PC-3 (cell line): ENCODE measurements at regions not wholly inside any gene's neighbourhood (a gene's known extent, or its start where the extent isn't known, plus 50 kb on each side); places are given as distances from the start of the nearest gene placed in this dataset.

Experiments used
- ATAC-seq: fragments of 200-7000 bp; cut with Tn5 transposase; 2 replicates; pipeline ENCODE4 v1.9.1; 2020; ENCODE audit warnings: mild to moderate bottlenecking, moderate library complexity
- BruUV-seq: library from RNA; stranded (reverse); fragments of 400-500 nt; replicated peaks from 2 replicates; lab custom pipeline; 2021; lab: Mats Ljungman, UMichigan
- CTCF ChIA-PET: fragments of 300-600 bp; sonication (Branson Sonifier 250); formaldehyde crosslinking; loops from one replicate; lab custom pipeline; 2022; ENCODE audit warnings: antibody characterized with exemption; lab: Charles Lee
- POLR2A ChIA-PET: fragments of 300-600 bp; sonication (Branson Sonifier 250); formaldehyde crosslinking; loops from one replicate; lab custom pipeline; 2022; ENCODE audit warnings: antibody characterized with exemption; ENCODE audit not compliant: unreplicated experiment; lab: Charles Lee
- DNase-seq: peaks from one replicate; pipeline ENCODE4 v3.0.0-alpha.2; 2015
- H2AFZ ChIP-seq: fragments of 300-600 bp; sonication (generic); 2 replicates; pipeline ENCODE4 v1.6.0; 2016; ENCODE audit warnings: antibody characterized with exemption, low read length
- H3F3A ChIP-seq: fragments of 300-600 bp; sonication (generic); one replicate; pipeline ENCODE4 v1.6.0; 2017; ENCODE audit warnings: antibody characterized with exemption, low read length, control low read depth, mild to moderate bottlenecking; ENCODE audit not compliant: unreplicated experiment
- H3K27ac ChIP-seq: fragments of 300-600 bp; sonication (generic); 2 replicates; pipeline ENCODE4 v1.5.1; 2016; ENCODE audit warnings: mild to moderate bottlenecking, low read length
- H3K27me3 ChIP-seq: fragments of 300-600 bp; sonication (generic); 2 replicates; pipeline ENCODE4 v1.6.1; 2016; ENCODE audit warnings: low read length, mixed read lengths
- H3K36me3 ChIP-seq: fragments of 300-600 bp; sonication (generic); 2 replicates; pipeline ENCODE4 v1.6.1; 2016; ENCODE audit warnings: low read depth, mixed run types, low read length, mixed read lengths
- H3K4me1 ChIP-seq: fragments of 300-600 bp; sonication (generic); 2 replicates; pipeline ENCODE4 v1.5.1; 2016; ENCODE audit warnings: low read length; ENCODE audit not compliant: insufficient read depth
- H3K4me2 ChIP-seq: fragments of 300-600 bp; sonication (generic); 2 replicates; pipeline ENCODE4 v1.6.0; 2016; ENCODE audit warnings: low read length
- H3K4me3 ChIP-seq: fragments of 300-600 bp; sonication (generic); 2 replicates; pipeline ENCODE4 v1.5.1; 2016; ENCODE audit warnings: mild to moderate bottlenecking, low read length, mixed read lengths
- H3K79me2 ChIP-seq: fragments of 300-600 bp; sonication (generic); 2 replicates; pipeline ENCODE4 v1.6.1; 2017; ENCODE audit warnings: low read length, mixed read lengths
- H3K9ac ChIP-seq: fragments of 300-600 bp; sonication (generic); 2 replicates; pipeline ENCODE4 v1.6.0; 2016; ENCODE audit warnings: mild to moderate bottlenecking, low read length
- H3K9me2 ChIP-seq: fragments of 300-600 bp; sonication (generic); replicated peaks from 2 replicates; pipeline ENCODE4 v1.6.1; 2016; ENCODE audit warnings: mixed run types, low read length, mixed read lengths
- H3K9me3 ChIP-seq: fragments of 300-600 bp; sonication (generic); 2 replicates; pipeline ENCODE4 v1.6.1; 2016; ENCODE audit warnings: low read length, mixed read lengths
- H4K20me1 ChIP-seq: fragments of 300-600 bp; sonication (generic); 2 replicates; pipeline ENCODE4 v1.6.1; 2016; ENCODE audit warnings: low read length, mixed read lengths
- CTCF ChIP-seq: fragments of 300-600 bp; sonication (generic); conservative IDR thresholded peaks from 2 replicates; pipeline ENCODE4 v1.5.1; 2017; ENCODE audit warnings: antibody characterized with exemption, low read depth, mild to moderate bottlenecking, low read length
- EZH2 ChIP-seq: fragments of 300-600 bp; sonication (generic); IDR thresholded peaks from one replicate; pipeline ENCODE4 v1.6.1; 2017; ENCODE audit warnings: antibody characterized with exemption, mild to moderate bottlenecking, low read length; ENCODE audit not compliant: unreplicated experiment
- EZH2phosphoT487 ChIP-seq: fragments of 300-600 bp; sonication (generic); IDR thresholded peaks from 2 replicates; pipeline ENCODE4 v1.6.1; 2018; ENCODE audit warnings: mild to moderate bottlenecking, antibody characterized with exemption, low read length, borderline replicate concordance
- intact Hi-C: fragments of 100-400 bp; cut with micrococcal nuclease; formaldehyde crosslinking; loops from 2 replicates; pipeline ENCODE4 v1.9.0; 2023

GRCh38 chr3:194869482-194870169 is 183.9 kb downstream of the FAM43A start:
- Histone ChIP-seq H3K27me3 (no peaks in the 10 kb centered on the region), H3K9ac (peak overlapping the region; percentile 87), H3K9me3 (no peaks in the 10 kb centered on the region), H3K4me3 (no peak overlapping the region), H3F3A (peaks cover 9% of the 10 kb centered on the region), H3K27ac (peak overlapping the region; percentile 96), H4K20me1 (no peaks in the 10 kb centered on the region), H3K36me3 (no peaks in the 10 kb centered on the region), H3K4me1 (peaks cover 51% of the 10 kb centered on the region), H2AFZ (no peak overlapping the region), H3K9me2 (no peaks in the 10 kb centered on the region), H3K4me2 (peak overlapping the region; percentile 76), H3K79me2 (no peaks in the 10 kb centered on the region)
- TF ChIP-seq CTCF (peak; percentile 21; the same call in 1 of the 2 replicates), EZH2phosphoT487 (no peak)
- BruUV-seq, result no TSS peak
- intact Hi-C loops, result loop anchor here (2.0 to 5.0 kb wide), 4 partner anchors 118 to 393 kb away; no protein-coding TSS in a partner anchor
- ChIA-PET CTCF (interaction anchor here (0.5 to 3.4 kb wide), 5 partner anchors 15 to 187 kb away, joined by 3 to 25 read pairs (median 3); no protein-coding TSS in a partner anchor), POLR2A (interaction anchor here (0.7 kb wide), 1 partner anchor 32 kb away, joined by 4 read pairs; no protein-coding TSS in a partner anchor)
- DNase-seq (peak; percentile 88), ATAC-seq (peak; percentile 37)

GRCh38 chr3:194870394-194871110 is 184.9 kb downstream of the FAM43A start:
- peak overlapping the region; percentile 76 for H3K4me2 ChIP-seq
- TSS peak; percentile 68 for BruUV-seq
- H3K4me3 ChIP-seq, result peak overlapping the region; percentile 41
- H3K36me3 ChIP-seq, result no peaks in the 10 kb centered on the region
- TF ChIP-seq CTCF (no peak), EZH2phosphoT487 (no peak), EZH2 (no peak)
- no peaks in the 10 kb centered on the region for H3K79me2 ChIP-seq
- DNase-seq (peak; percentile 92), ATAC-seq (peak; percentile 42)
- POLR2A ChIA-PET, result interaction anchor here (0.6 to 1.1 kb wide), 4 partner anchors 60 to 234 kb away, joined by 3 to 5 read pairs (median 4); no protein-coding TSS in a partner anchor
- CTCF ChIA-PET, result interaction anchor here (0.5 to 3.4 kb wide), 11 partner anchors 14 to 236 kb away, joined by 3 to 25 read pairs (median 4); no protein-coding TSS in a partner anchor
- no peaks in the 10 kb centered on the region for H4K20me1 ChIP-seq
- peaks cover 9% of the 10 kb centered on the region for H3F3A ChIP-seq
- H3K9me2 ChIP-seq, result no peaks in the 10 kb centered on the region
- intact Hi-C loops, result loop anchor here (1.0 to 5.0 kb wide), 6 partner anchors 55 to 392 kb away; no protein-coding TSS in a partner anchor
- peak overlapping the region; percentile 87 for H3K9ac ChIP-seq
- H3K27me3 ChIP-seq, result no peaks in the 10 kb centered on the region
- no peaks in the 10 kb centered on the region for H3K9me3 ChIP-seq
- no peak overlapping the region for H2AFZ ChIP-seq
- peak overlapping the region; percentile 96 for H3K27ac ChIP-seq
- peaks cover 51% of the 10 kb centered on the region for H3K4me1 ChIP-seq
